ENCODE measurements at regions not wholly inside any gene's neighbourhood (a gene's known extent, or its start where the extent isn't known, plus 50 kb on each side); places are given as distances from the start of the nearest gene placed in this dataset.

- no peaks in the 10 kb centered on the region for H3K9me3 Mint-ChIP-seq (ENCODE audit: unreplicated experiment)
- no peak overlapping the region for H3K27ac Mint-ChIP-seq (ENCODE audit: unreplicated experiment)
- no peak for DNase-seq (ENCODE audit: low spot score)
- H3K4me3 Mint-ChIP-seq (ENCODE audit: unreplicated experiment) = no peak overlapping the region
- H3K36me3 Mint-ChIP-seq (ENCODE audit: low read depth, unreplicated experiment) = no peaks in the 10 kb centered on the region
- H3K4me1 Mint-ChIP-seq (ENCODE audit: unreplicated experiment) = no peaks in the 10 kb centered on the region
- no peak for TF ChIP-seq CTCF (IDR thresholded peaks at IDR 0.05; ENCODE audit: unreplicated experiment)
- H3K27me3 Mint-ChIP-seq (ENCODE audit: unreplicated experiment) = no peaks in the 10 kb centered on the region
These were observed 138.5 kb downstream of the RBM26 start for GRCh38 chr13:79267560-79267959.

- no peak for DNase-seq (ENCODE audit: low spot score)
- Mint-ChIP-seq H3K4me3 (ENCODE audit: unreplicated experiment) (no peak overlapping the region), H3K27ac (ENCODE audit: unreplicated experiment) (no peak overlapping the region), H3K36me3 (ENCODE audit: low read depth, unreplicated experiment) (no peaks in the 10 kb centered on the region), H3K9me3 (ENCODE audit: unreplicated experiment) (no peaks in the 10 kb centered on the region), H3K27me3 (ENCODE audit: unreplicated experiment) (no peaks in the 10 kb centered on the region), H3K4me1 (ENCODE audit: unreplicated experiment) (no peaks in the 10 kb centered on the region)
- TF ChIP-seq CTCF (IDR thresholded peaks at IDR 0.05; ENCODE audit: unreplicated experiment) = no peak
These were observed 147.6 kb downstream of the RBM26 start for GRCh38 chr13:79258489-79258888.

- Mint-ChIP-seq H3K27me3 (ENCODE audit: unreplicated experiment) (peaks cover 2% of the 10 kb centered on the region), H3K9me3 (ENCODE audit: unreplicated experiment) (no peaks in the 10 kb centered on the region), H3K4me3 (ENCODE audit: unreplicated experiment) (no peak overlapping the region), H3K27ac (ENCODE audit: unreplicated experiment) (no peak overlapping the region), H3K36me3 (ENCODE audit: low read depth, unreplicated experiment) (no peaks in the 10 kb centered on the region), H3K4me1 (ENCODE audit: unreplicated experiment) (no peaks in the 10 kb centered on the region)
- TF ChIP-seq CTCF (IDR thresholded peaks at IDR 0.05; ENCODE audit: unreplicated experiment) = no peak
- DNase-seq (ENCODE audit: low spot score) = no peak
These were observed 159.5 kb downstream of the RBM26 start for GRCh38 chr13:79246578-79246949.

GRCh38 chr13:79245937-79246577 is 160.0 kb downstream of the RBM26 start:
- H3K36me3 Mint-ChIP-seq (ENCODE audit: low read depth, unreplicated experiment) = no peaks in the 10 kb centered on the region
- no peak for TF ChIP-seq CTCF (IDR thresholded peaks at IDR 0.05; ENCODE audit: unreplicated experiment)
- DNase-seq (ENCODE audit: low spot score) = no peak
- H3K27me3 Mint-ChIP-seq (ENCODE audit: unreplicated experiment) = peaks cover 2% of the 10 kb centered on the region
- H3K27ac Mint-ChIP-seq (ENCODE audit: unreplicated experiment) = no peak overlapping the region
- H3K9me3 Mint-ChIP-seq (ENCODE audit: unreplicated experiment) = no peaks in the 10 kb centered on the region
- no peak overlapping the region for H3K4me3 Mint-ChIP-seq (ENCODE audit: unreplicated experiment)
- H3K4me1 Mint-ChIP-seq (ENCODE audit: unreplicated experiment) = no peaks in the 10 kb centered on the region

GRCh38 chr13:79241697-79242096 is 164.4 kb downstream of the RBM26 start:
- no peak for TF ChIP-seq CTCF (IDR thresholded peaks at IDR 0.05; ENCODE audit: unreplicated experiment)
- Mint-ChIP-seq H3K4me3 (ENCODE audit: unreplicated experiment) (no peak overlapping the region), H3K4me1 (ENCODE audit: unreplicated experiment) (no peaks in the 10 kb centered on the region), H3K27me3 (ENCODE audit: unreplicated experiment) (peaks cover 3% of the 10 kb centered on the region), H3K9me3 (ENCODE audit: unreplicated experiment) (no peaks in the 10 kb centered on the region), H3K27ac (ENCODE audit: unreplicated experiment) (no peak overlapping the region), H3K36me3 (ENCODE audit: low read depth, unreplicated experiment) (no peaks in the 10 kb centered on the region)
- no peak for DNase-seq (ENCODE audit: low spot score)
